Fibroblast of skin of left biceps (primary cell): ENCODE measurements at regions not wholly inside any gene's neighbourhood (a gene's known extent, or its start where the extent isn't known, plus 50 kb on each side); places are given as distances from the start of the nearest gene placed in this dataset.
A peak's percentile ranks its signal among the peaks of the same experiment; 100 is the strongest.
"Not testable (repeated sequence)": the region's sequence is repeated elsewhere in the genome, so short reads cannot be mapped to it uniquely, and the experiment has no call there.

Experiments used
- DNase-seq, 2 experiments: peaks; one replicate each; pipeline ENCODE4 v3.0.0-alpha.2; 2013; ENCODE audit warnings: low read depth in 2 of 2

- no peak for DNase-seq
These were observed 1156.8 kb upstream of the SEMA6A start for GRCh38 chr5:117731446-117731845.

- DNase-seq, result not testable (repeated sequence)
These were observed 1146.2 kb upstream of the SEMA6A start for GRCh38 chr5:117720784-117721183.

- DNase-seq, result no peak
These were observed 1144.8 kb upstream of the SEMA6A start for GRCh38 chr5:117719413-117719812.

- DNase-seq, result no peak
These were observed 1139.1 kb upstream of the SEMA6A start for GRCh38 chr5:117713585-117714198.

- no peak for DNase-seq
These were observed 1126.4 kb upstream of the SEMA6A start for GRCh38 chr5:117701062-117701461.

GRCh38 chr5:117692606-117693005 is 1118.0 kb upstream of the SEMA6A start:
- no peak for DNase-seq

- no peak for DNase-seq
These were observed 1116.7 kb upstream of the SEMA6A start for GRCh38 chr5:117691081-117691870.

- DNase-seq, result no peak
These were observed 1116.0 kb upstream of the SEMA6A start for GRCh38 chr5:117690612-117691011.

- no peak for DNase-seq
These were observed 1112.3 kb upstream of the SEMA6A start for GRCh38 chr5:117686926-117687325.

- DNase-seq, result no peak
These were observed 1107.8 kb upstream of the SEMA6A start for GRCh38 chr5:117682416-117682815.

- no peak for DNase-seq
These were observed 1107.0 kb upstream of the SEMA6A start for GRCh38 chr5:117681431-117682254.

- DNase-seq, result no peak
These were observed 1105.8 kb upstream of the SEMA6A start for GRCh38 chr5:117680426-117680825.

GRCh38 chr5:117679046-117679445 is 1104.4 kb upstream of the SEMA6A start:
- no peak for DNase-seq

- DNase-seq, result no peak
These were observed 1101.0 kb upstream of the SEMA6A start for GRCh38 chr5:117675646-117676045.

GRCh38 chr5:117671551-117671950 is 1096.9 kb upstream of the SEMA6A start:
- no peak for DNase-seq

GRCh38 chr5:117667105-117667504 is 1092.5 kb upstream of the SEMA6A start:
- no peak for DNase-seq

- DNase-seq, result no peak
These were observed 1090.5 kb upstream of the SEMA6A start for GRCh38 chr5:117665121-117665520.

GRCh38 chr5:117662361-117662760 is 1087.7 kb upstream of the SEMA6A start:
- DNase-seq, result no peak

- no peak for DNase-seq
These were observed 1082.9 kb upstream of the SEMA6A start for GRCh38 chr5:117657541-117657940.

GRCh38 chr5:117652958-117653280 is 1078.3 kb upstream of the SEMA6A start:
- peak in 1 of 2 experiments; percentile 3 for DNase-seq

GRCh38 chr5:117652036-117652957 is 1077.7 kb upstream of the SEMA6A start:
- DNase-seq, result no peak

GRCh38 chr5:117649821-117650220 is 1075.2 kb upstream of the SEMA6A start:
- no peak for DNase-seq
